ENCODE measurements at regions not wholly inside any gene's neighbourhood (a gene's known extent, or its start where the extent isn't known, plus 50 kb on each side); places are given as distances from the start of the nearest gene placed in this dataset.

DNA sequence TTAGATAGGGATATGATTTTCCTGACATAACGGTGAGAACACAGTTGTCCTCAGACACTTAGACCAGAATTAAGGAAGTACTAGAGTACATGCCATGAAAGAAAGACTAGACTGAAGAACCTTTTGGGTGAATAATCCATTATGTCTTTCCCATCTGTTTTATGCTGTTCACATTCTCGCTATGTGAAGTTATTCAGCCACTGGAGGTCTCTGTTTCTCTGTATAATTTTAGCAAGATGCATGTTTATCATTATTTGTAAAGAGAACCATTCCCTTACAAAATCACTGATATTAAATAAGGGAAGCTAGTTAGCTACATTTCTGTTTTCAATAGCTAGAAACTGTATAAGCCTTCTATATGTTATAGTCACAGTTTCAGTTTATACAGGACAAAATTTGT, 391.9 kb downstream of the CD109 start:
- Histone ChIP-seq H4K20me1 (ENCODE audit: insufficient read depth, low read length) (no peaks in the 10 kb centered on the region), H3K9ac (ENCODE audit: insufficient read depth, low read depth, low read length) (no peak overlapping the region), H3K36me3 (replicated peaks in 1 of 2; ENCODE audit: control insufficient read depth in 1 of 2, insufficient read depth in 2 of 2, low read length in 2 of 2) (no peaks in the 10 kb centered on the region), H2AFZ (ENCODE audit: low read length) (no peak overlapping the region), H3K27me3 (ENCODE audit: control insufficient read depth in 1 of 2, insufficient read depth in 2 of 2, low read length in 2 of 2) (no peaks in the 10 kb centered on the region), H3K4me3 (replicated peaks in 1 of 3; ENCODE audit: insufficient read depth in 1 of 3, low read depth in 2 of 3, low read length in 3 of 3) (no peak overlapping the region), H3K4me1 (ENCODE audit: insufficient read depth, low read length) (no peaks in the 10 kb centered on the region), H3K9me3 (ENCODE audit: low read length) (no peaks in the 10 kb centered on the region), H3K27ac (ENCODE audit: extremely low read length, insufficient read depth, low read length) (no peak overlapping the region), H3K79me2 (ENCODE audit: insufficient read depth, low read length) (no peaks in the 10 kb centered on the region), H3K4me2 (ENCODE audit: low read depth, low read length) (no peak overlapping the region)
- no peak for ATAC-seq
- intact Hi-C loops (cut with micrococcal nuclease; ENCODE audit: unreplicated experiment) (no loop called here), in situ Hi-C loops (cut with HindIII; ENCODE audit: extremely low pct_ligation_motif_present, low pct_unique_long_range_greater_than_20kb) (no loop called here)
- 2% methylated on average over 2 of the region's 2 CpGs for WGBS (ENCODE audit: low lambda C conversion rate)
- POLR2A ChIA-PET, result no interaction called here
- TF ChIP-seq GPN1 (CRISPR knock-in tag; IDR thresholded peaks at IDR 0.05; ENCODE audit: borderline replicate concordance) (no peak), STAG1 (CRISPR knock-in tag; IDR thresholded peaks at IDR 0.05) (0 out of 2 replicates have a peak, but pooled peaks have one; percentile 6)
- DNase-seq (ENCODE audit: low spot score), result no peak
- no TSS peak for BruUV-seq (replicated peaks)
- no peak for FAIRE-seq
- CTCF ChIA-PET (ENCODE audit: low intra/inter-chr PET ratio, low total read pairs), result no interaction called here

DNA sequence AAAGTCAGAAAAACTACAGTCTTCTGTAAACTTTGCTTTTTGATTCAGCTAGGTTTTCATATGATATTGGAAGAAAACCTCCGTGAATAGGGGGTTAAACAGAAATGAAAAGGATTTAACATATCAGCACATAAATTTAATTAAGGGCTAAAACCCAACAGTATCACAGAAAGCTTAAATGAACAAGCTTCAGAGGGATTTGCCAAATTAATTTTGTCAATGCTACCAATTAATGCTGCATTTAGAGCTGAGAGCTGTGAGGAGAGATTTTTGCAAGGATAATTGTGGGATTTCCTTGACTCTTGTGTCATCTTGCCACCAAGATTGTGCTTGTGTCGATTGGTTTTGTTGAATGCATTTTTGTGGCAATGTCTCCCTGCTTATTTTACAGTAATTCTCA, 379.9 kb downstream of the CD109 start:
- no peaks in the 10 kb centered on the region for H3K79me2 ChIP-seq (ENCODE audit: insufficient read depth, low read length)
- H4K20me1 ChIP-seq (ENCODE audit: insufficient read depth, low read length), result no peaks in the 10 kb centered on the region
- H3K9me3 ChIP-seq (ENCODE audit: low read length), result no peaks in the 10 kb centered on the region
- no peak overlapping the region for H3K4me3 ChIP-seq (replicated peaks in 1 of 3; ENCODE audit: insufficient read depth in 1 of 3, low read depth in 2 of 3, low read length in 3 of 3)
- BruUV-seq (replicated peaks), result no TSS peak
- no peak overlapping the region for H3K27ac ChIP-seq (ENCODE audit: extremely low read length, insufficient read depth, low read length)
- H3K36me3 ChIP-seq (replicated peaks in 1 of 2; ENCODE audit: control insufficient read depth in 1 of 2, insufficient read depth in 2 of 2, low read length in 2 of 2), result no peaks in the 10 kb centered on the region
- WGBS (ENCODE audit: low lambda C conversion rate), result 25% methylated on average over 2 of the region's 2 CpGs
- no peak overlapping the region for H3K9ac ChIP-seq (ENCODE audit: insufficient read depth, low read depth, low read length)
- ChIA-PET CTCF (ENCODE audit: low intra/inter-chr PET ratio, low total read pairs) (no interaction called here), POLR2A (no interaction called here)
- no peaks in the 10 kb centered on the region for H3K4me1 ChIP-seq (ENCODE audit: insufficient read depth, low read length)
- H3K27me3 ChIP-seq (ENCODE audit: control insufficient read depth in 1 of 2, insufficient read depth in 2 of 2, low read length in 2 of 2), result no peaks in the 10 kb centered on the region
- in situ Hi-C loops (cut with HindIII; ENCODE audit: extremely low pct_ligation_motif_present, low pct_unique_long_range_greater_than_20kb) (no loop called here), intact Hi-C loops (cut with micrococcal nuclease; ENCODE audit: unreplicated experiment) (no loop called here)
- no peak for DNase-seq (ENCODE audit: low spot score)
- no peak for ATAC-seq
- no peak for FAIRE-seq
- no peak overlapping the region for H2AFZ ChIP-seq (ENCODE audit: low read length)
- H3K4me2 ChIP-seq (ENCODE audit: low read depth, low read length), result no peak overlapping the region
- TF ChIP-seq ZNF124 (CRISPR knock-in tag; IDR thresholded peaks at IDR 0.05) (no peak), NCOA5 (CRISPR knock-in tag; IDR thresholded peaks at IDR 0.05) (no peak), ZNF563 (CRISPR knock-in tag; IDR thresholded peaks at IDR 0.05) (no peak), SMAD1 (CRISPR knock-in tag; IDR thresholded peaks at IDR 0.05; ENCODE audit: borderline replicate concordance, low read depth) (no peak), NONO (IDR thresholded peaks at IDR 0.05) (no peak), NONO (CRISPR knock-in tag; conservative IDR thresholded peaks at IDR 0.05) (no peak), ZKSCAN1 (IDR thresholded peaks at IDR 0.05; ENCODE audit: low read length) (no peak), MEIS1 (CRISPR knock-in tag; IDR thresholded peaks at IDR 0.05; ENCODE audit: borderline replicate concordance) (no peak), SP1 (IDR thresholded peaks at IDR 0.05) (no peak), SP1 (CRISPR knock-in tag; IDR thresholded peaks at IDR 0.05) (no peak), ZSCAN9 (CRISPR knock-in tag; IDR thresholded peaks at IDR 0.05; ENCODE audit: borderline replicate concordance) (no peak)
- TF ChIP-seq, protein P1, sequence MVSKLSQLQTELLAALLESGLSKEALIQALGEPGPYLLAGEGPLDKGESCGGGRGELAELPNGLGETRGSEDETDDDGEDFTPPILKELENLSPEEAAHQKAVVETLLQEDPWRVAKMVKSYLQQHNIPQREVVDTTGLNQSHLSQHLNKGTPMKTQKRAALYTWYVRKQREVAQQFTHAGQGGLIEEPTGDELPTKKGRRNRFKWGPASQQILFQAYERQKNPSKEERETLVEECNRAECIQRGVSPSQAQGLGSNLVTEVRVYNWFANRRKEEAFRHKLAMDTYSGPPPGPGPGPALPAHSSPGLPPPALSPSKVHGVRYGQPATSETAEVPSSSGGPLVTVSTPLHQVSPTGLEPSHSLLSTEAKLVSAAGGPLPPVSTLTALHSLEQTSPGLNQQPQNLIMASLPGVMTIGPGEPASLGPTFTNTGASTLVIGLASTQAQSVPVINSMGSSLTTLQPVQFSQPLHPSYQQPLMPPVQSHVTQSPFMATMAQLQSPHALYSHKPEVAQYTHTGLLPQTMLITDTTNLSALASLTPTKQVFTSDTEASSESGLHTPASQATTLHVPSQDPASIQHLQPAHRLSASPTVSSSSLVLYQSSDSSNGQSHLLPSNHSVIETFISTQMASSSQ (IDR thresholded peaks at IDR 0.05; ENCODE audit: low read depth), result no peak
- TF ChIP-seq, protein P1 (CRISPR knock-in tag; IDR thresholded peaks at IDR 0.05; ENCODE audit: borderline replicate concordance), result no peak
- TF ChIP-seq, protein P2, sequence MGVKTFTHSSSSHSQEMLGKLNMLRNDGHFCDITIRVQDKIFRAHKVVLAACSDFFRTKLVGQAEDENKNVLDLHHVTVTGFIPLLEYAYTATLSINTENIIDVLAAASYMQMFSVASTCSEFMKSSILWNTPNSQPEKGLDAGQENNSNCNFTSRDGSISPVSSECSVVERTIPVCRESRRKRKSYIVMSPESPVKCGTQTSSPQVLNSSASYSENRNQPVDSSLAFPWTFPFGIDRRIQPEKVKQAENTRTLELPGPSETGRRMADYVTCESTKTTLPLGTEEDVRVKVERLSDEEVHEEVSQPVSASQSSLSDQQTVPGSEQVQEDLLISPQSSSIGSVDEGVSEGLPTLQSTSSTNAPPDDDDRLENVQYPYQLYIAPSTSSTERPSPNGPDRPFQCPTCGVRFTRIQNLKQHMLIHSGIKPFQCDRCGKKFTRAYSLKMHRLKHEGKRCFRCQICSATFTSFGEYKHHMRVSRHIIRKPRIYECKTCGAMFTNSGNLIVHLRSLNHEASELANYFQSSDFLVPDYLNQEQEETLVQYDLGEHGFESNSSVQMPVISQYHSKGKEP (CRISPR knock-in tag; IDR thresholded peaks at IDR 0.05), result no peak
- TF ChIP-seq, protein P3, sequence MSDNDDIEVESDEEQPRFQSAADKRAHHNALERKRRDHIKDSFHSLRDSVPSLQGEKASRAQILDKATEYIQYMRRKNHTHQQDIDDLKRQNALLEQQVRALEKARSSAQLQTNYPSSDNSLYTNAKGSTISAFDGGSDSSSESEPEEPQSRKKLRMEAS (IDR thresholded peaks at IDR 0.05), result no peak

All from HepG2 (cell line).